ENCODE measurements at regions not wholly inside any gene's neighbourhood (a gene's known extent, or its start where the extent isn't known, plus 50 kb on each side); places are given as distances from the start of the nearest gene placed in this dataset.

DNA sequence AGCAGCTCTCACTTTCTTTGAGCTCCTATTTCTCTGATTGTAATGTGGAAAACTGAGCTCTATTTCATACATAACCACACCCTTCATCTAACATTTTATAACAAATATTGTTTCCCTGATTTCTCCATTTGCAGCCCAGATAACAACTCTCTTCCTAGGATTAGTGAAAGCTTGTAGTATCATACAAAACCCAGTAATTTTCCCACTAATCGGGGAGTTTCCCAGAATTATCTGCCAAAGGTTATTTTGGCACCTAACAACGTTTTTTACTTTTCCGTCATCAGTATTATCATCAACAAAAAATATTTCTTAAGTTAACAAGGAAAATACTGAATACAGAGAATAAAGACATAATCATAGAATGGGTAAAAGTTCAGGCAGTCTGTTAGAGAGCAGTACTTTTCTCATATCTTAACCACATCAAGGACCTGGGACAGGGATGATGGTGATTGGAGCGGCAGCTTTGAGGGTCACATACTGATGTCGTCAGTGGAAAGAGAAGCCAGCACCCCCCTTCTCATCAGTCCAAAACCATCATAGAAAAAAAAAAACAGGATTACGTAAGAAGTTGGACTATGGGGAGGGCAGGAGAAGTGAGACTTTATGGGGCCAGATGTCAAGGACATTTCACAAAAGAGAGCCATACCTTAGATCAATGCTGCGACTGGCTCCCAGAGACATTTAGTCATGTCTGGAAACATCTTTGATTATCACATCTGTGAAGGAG, 166.1 kb upstream of the TNFAIP3 start:
- Histone ChIP-seq H3K4me3 (ENCODE audit: low read depth in 1 of 3, low read length in 3 of 3) (no peak overlapping the region), H3K36me3 (ENCODE audit: control insufficient read depth in 4 of 4, insufficient read depth in 3 of 4, low read depth in 1 of 4, low read length in 3 of 4) (no peaks in the 10 kb centered on the region), H3K9ac (ENCODE audit: low read depth in 1 of 2, low read length in 2 of 2) (no peak overlapping the region), H3K27ac (ENCODE audit: low read depth in 1 of 2, low read length in 2 of 2) (no peak overlapping the region), H3K27me3 (ENCODE audit: control insufficient read depth in 4 of 4, insufficient read depth in 4 of 4, low read length in 3 of 4) (no peaks in the 10 kb centered on the region), H3K4me1 (ENCODE audit: control insufficient read depth in 4 of 4, insufficient read depth in 4 of 4, low read length in 3 of 4) (no peaks in the 10 kb centered on the region), H3K9me3 (ENCODE audit: control insufficient read depth in 4 of 4, low read length in 3 of 4) (no peaks in the 10 kb centered on the region)
- 81% methylated on average over 7 of the region's 7 CpGs for WGBS
- TF ChIP-seq RAD21 (IDR thresholded peaks at IDR 0.05): no peak
- no peak for TF ChIP-seq FOXA1 (IDR thresholded peaks at IDR 0.05)
- TF ChIP-seq SP1 (IDR thresholded peaks at IDR 0.05): no peak
- TF ChIP-seq EGR1 (IDR thresholded peaks at IDR 0.05; ENCODE audit: low read depth in 2 of 2): no peak
- TF ChIP-seq JUND (IDR thresholded peaks at IDR 0.05): no peak
- TF ChIP-seq GABPA (IDR thresholded peaks at IDR 0.05 in 1 of 2, conservative IDR thresholded peaks at IDR 0.05 in 1 of 2): no peak
- TF ChIP-seq YY1 (IDR thresholded peaks at IDR 0.05): no peak
- no peak for TF ChIP-seq NR2F2 (IDR thresholded peaks at IDR 0.05)
- DNase-seq (ENCODE audit: low spot score): no peak

DNA sequence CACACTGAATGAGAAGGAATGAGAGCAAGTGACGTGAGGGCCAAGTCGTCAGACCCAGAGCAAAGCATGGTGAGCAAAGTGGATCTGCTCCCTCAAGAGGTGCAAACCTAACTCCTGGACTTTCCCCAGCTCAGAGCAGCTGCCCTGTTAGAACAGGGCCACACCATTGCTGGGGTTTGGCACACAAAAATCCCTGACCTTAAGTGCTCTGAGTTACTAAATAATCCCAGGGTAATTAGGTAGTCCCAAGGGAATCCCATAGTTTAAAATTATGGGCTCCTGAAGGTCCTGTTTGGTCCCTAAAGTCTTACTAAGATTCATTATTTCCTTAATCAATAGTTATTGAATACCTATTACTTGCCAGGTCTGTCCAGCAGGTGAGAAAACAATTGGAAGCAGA, 165.1 kb upstream of the TNFAIP3 start:
- WGBS: 90% methylated on average over 2 of the region's 2 CpGs
- H3K4me3 ChIP-seq (ENCODE audit: low read depth in 1 of 3, low read length in 3 of 3): no peak overlapping the region
- no peak overlapping the region for H3K9ac ChIP-seq (ENCODE audit: low read depth in 1 of 2, low read length in 2 of 2)
- H3K27me3 ChIP-seq (ENCODE audit: control insufficient read depth in 4 of 4, insufficient read depth in 4 of 4, low read length in 3 of 4): no peaks in the 10 kb centered on the region
- no peak for DNase-seq (ENCODE audit: low spot score)
- TF ChIP-seq, protein P1, sequence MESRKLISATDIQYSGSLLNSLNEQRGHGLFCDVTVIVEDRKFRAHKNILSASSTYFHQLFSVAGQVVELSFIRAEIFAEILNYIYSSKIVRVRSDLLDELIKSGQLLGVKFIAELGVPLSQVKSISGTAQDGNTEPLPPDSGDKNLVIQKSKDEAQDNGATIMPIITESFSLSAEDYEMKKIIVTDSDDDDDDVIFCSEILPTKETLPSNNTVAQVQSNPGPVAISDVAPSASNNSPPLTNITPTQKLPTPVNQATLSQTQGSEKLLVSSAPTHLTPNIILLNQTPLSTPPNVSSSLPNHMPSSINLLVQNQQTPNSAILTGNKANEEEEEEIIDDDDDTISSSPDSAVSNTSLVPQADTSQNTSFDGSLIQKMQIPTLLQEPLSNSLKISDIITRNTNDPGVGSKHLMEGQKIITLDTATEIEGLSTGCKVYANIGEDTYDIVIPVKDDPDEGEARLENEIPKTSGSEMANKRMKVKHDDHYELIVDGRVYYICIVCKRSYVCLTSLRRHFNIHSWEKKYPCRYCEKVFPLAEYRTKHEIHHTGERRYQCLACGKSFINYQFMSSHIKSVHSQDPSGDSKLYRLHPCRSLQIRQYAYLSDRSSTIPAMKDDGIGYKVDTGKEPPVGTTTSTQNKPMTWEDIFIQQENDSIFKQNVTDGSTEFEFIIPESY (IDR thresholded peaks at IDR 0.05): no peak
- no peaks in the 10 kb centered on the region for H3K36me3 ChIP-seq (ENCODE audit: control insufficient read depth in 4 of 4, insufficient read depth in 3 of 4, low read depth in 1 of 4, low read length in 3 of 4)
- H3K4me1 ChIP-seq (ENCODE audit: control insufficient read depth in 4 of 4, insufficient read depth in 4 of 4, low read length in 3 of 4): no peaks in the 10 kb centered on the region
- no peaks in the 10 kb centered on the region for H3K9me3 ChIP-seq (ENCODE audit: control insufficient read depth in 4 of 4, low read length in 3 of 4)
- H3K27ac ChIP-seq (ENCODE audit: low read depth in 1 of 2, low read length in 2 of 2): no peak overlapping the region

DNA sequence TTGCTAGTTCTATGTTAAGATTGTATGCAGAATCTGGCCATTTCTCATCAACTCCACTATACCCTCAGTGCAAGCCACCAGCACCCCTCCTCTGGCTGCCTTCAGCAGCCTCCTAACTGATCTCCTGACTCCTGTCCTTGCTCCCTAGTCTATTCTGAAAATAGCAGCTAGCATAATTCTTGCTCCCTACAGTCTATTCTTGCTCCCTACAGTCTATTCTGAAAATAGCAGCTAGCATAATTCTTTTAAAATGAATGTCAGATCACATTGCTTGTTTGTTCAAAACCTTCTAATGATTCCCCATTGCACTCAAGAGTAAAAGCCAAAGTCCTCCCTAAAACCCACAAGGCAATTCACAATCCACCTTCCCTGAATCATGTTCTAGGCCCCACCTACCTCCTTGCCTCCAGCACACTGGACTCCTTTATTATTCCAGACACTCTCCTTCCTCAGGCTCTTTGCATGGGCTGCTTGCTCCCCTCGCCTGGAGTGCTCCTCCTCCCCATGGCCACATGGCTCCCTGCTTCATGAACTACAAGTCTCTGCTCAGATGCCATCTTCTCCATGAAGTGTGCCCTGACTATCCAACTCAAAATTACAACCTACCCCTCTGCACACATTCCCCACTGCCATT, 164.2 kb upstream of the TNFAIP3 start:
- no peak for DNase-seq (ENCODE audit: low spot score)
- no peak overlapping the region for H3K4me3 ChIP-seq (ENCODE audit: low read depth in 1 of 3, low read length in 3 of 3)
- no peaks in the 10 kb centered on the region for H3K36me3 ChIP-seq (ENCODE audit: control insufficient read depth in 4 of 4, insufficient read depth in 3 of 4, low read depth in 1 of 4, low read length in 3 of 4)
- H3K9ac ChIP-seq (ENCODE audit: low read depth in 1 of 2, low read length in 2 of 2): no peak overlapping the region
- no peak for TF ChIP-seq FOXA1 (IDR thresholded peaks at IDR 0.05)
- TF ChIP-seq FOXA2 (IDR thresholded peaks at IDR 0.05): no peak
- TF ChIP-seq HNF4A (conservative IDR thresholded peaks at IDR 0.05): no peak
- no peak for TF ChIP-seq GABPA (IDR thresholded peaks at IDR 0.05 in 1 of 2, conservative IDR thresholded peaks at IDR 0.05 in 1 of 2)
- TF ChIP-seq, protein P2, sequence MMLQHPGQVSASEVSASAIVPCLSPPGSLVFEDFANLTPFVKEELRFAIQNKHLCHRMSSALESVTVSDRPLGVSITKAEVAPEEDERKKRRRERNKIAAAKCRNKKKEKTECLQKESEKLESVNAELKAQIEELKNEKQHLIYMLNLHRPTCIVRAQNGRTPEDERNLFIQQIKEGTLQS (IDR thresholded peaks at IDR 0.05): no peak
- TF ChIP-seq, protein P3, sequence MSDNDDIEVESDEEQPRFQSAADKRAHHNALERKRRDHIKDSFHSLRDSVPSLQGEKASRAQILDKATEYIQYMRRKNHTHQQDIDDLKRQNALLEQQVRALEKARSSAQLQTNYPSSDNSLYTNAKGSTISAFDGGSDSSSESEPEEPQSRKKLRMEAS (IDR thresholded peaks at IDR 0.05): no peak
- no peak for TF ChIP-seq SP1 (IDR thresholded peaks at IDR 0.05)
- TF ChIP-seq JUND (IDR thresholded peaks at IDR 0.05): no peak
- TF ChIP-seq NR2F2 (IDR thresholded peaks at IDR 0.05): no peak
- no peak for TF ChIP-seq TAF1 (conservative IDR thresholded peaks at IDR 0.05)
- TF ChIP-seq, protein P4, sequence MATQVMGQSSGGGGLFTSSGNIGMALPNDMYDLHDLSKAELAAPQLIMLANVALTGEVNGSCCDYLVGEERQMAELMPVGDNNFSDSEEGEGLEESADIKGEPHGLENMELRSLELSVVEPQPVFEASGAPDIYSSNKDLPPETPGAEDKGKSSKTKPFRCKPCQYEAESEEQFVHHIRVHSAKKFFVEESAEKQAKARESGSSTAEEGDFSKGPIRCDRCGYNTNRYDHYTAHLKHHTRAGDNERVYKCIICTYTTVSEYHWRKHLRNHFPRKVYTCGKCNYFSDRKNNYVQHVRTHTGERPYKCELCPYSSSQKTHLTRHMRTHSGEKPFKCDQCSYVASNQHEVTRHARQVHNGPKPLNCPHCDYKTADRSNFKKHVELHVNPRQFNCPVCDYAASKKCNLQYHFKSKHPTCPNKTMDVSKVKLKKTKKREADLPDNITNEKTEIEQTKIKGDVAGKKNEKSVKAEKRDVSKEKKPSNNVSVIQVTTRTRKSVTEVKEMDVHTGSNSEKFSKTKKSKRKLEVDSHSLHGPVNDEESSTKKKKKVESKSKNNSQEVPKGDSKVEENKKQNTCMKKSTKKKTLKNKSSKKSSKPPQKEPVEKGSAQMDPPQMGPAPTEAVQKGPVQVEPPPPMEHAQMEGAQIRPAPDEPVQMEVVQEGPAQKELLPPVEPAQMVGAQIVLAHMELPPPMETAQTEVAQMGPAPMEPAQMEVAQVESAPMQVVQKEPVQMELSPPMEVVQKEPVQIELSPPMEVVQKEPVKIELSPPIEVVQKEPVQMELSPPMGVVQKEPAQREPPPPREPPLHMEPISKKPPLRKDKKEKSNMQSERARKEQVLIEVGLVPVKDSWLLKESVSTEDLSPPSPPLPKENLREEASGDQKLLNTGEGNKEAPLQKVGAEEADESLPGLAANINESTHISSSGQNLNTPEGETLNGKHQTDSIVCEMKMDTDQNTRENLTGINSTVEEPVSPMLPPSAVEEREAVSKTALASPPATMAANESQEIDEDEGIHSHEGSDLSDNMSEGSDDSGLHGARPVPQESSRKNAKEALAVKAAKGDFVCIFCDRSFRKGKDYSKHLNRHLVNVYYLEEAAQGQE (IDR thresholded peaks at IDR 0.05): no peak
- WGBS: 98% methylated on average over 1 of the region's 1 CpG
- H3K4me1 ChIP-seq (ENCODE audit: control insufficient read depth in 4 of 4, insufficient read depth in 4 of 4, low read length in 3 of 4): peaks cover 0 to 5% (median 4%) of the 10 kb centered on the region in 4 donors
- H3K9me3 ChIP-seq (ENCODE audit: control insufficient read depth in 4 of 4, low read length in 3 of 4): no peaks in the 10 kb centered on the region
- H3K27ac ChIP-seq (ENCODE audit: low read depth in 1 of 2, low read length in 2 of 2): no peak overlapping the region
- no peaks in the 10 kb centered on the region for H3K27me3 ChIP-seq (ENCODE audit: control insufficient read depth in 4 of 4, insufficient read depth in 4 of 4, low read length in 3 of 4)
